ENCODE measurements at regions not wholly inside any gene's neighbourhood (a gene's known extent, or its start where the extent isn't known, plus 50 kb on each side); places are given as distances from the start of the nearest gene placed in this dataset.

DNA sequence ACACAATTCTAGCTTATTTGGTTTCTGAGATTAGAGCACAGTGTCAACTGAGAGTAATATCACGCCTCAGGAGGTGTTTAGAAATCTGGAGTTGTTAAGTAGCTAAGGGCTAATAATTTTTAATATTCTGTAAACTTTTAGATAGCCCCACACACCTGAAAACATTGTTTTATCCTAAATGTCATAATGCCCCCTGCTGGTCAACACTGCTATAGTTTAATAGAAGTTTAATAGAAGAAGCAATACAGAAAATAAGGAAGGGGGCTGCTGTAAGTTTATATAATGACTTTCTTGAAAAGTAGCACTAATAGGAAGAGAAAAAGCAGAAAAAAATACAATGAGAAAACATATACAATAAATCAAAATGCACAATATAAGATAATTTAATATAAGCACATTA is 516.4 kb upstream of the PCDH11Y start:
- peak; percentile 54 for DNase-seq

All from hematopoietic multipotent progenitor cell treated with erythropoietin and hydrocortisone succinate and interleukin-3 and kit ligand, for 4 days (in vitro differentiated cells).